ENCODE measurements at regions not wholly inside any gene's neighbourhood (a gene's known extent, or its start where the extent isn't known, plus 50 kb on each side); places are given as distances from the start of the nearest gene placed in this dataset.
A peak's percentile ranks its signal among the peaks of the same experiment; 100 is the strongest.

DNA sequence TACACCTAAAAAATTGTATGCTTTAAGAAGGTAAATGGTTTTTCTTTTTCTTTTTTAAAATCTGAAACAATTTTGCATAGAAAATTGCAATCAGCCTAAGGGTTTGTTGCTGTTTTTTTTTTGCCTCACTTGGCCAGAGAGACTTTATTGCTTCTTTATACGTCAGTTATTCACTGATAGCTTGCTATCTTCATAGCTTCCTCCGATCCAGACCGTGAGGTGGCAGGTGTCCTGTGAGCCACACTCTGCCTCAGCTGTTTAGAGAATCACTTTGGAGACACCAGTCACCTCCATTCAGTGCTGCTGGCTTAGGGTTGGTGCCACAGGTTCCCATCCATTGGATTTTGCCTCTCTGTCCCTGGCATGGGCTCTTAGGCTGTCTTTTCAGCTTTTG, 68.0 kb downstream of the HHEX start:
- H3K36me3 ChIP-seq (ENCODE audit: low read depth, missing control alignments), result no peaks in the 10 kb centered on the region
- peaks cover 7% of the 10 kb centered on the region for H3K4me1 ChIP-seq
- no peaks in the 10 kb centered on the region for H3K27me3 ChIP-seq
- TF ChIP-seq POLR2A (IDR thresholded peaks at IDR 0.05), result no peak
- TF ChIP-seq CTCF (IDR thresholded peaks at IDR 0.05), result no peak
- H3K4me3 ChIP-seq, result no peak overlapping the region
- intact Hi-C loops (cut with DNase I; ENCODE audit: low total_unique reads), result no loop called here
- 75 to 83% methylated on average over 3 of the region's 3 CpGs for WGBS, 2 donors
- no peaks in the 10 kb centered on the region for H3K9me3 ChIP-seq
- H3K27ac ChIP-seq, result peak overlapping the region in 1 of 2 donors; percentile 43
- no peak for DNase-seq

GRCh38 chr10:92758594-92758993, 68.8 kb downstream of the HHEX start:
- H3K4me1 ChIP-seq, result peaks cover 7% of the 10 kb centered on the region
- DNase-seq, result no peak
- WGBS, 2 donors, result 86 to 96% methylated on average over 1 of the region's 1 CpG

GRCh38 chr10:92760609-92761008, 70.9 kb downstream of the HHEX start:
- DNase-seq, result no peak
- H3K27me3 ChIP-seq, result no peaks in the 10 kb centered on the region
- intact Hi-C loops (cut with DNase I; ENCODE audit: low total_unique reads), result no loop called here
- TF ChIP-seq CTCF (IDR thresholded peaks at IDR 0.05) (no peak), POLR2A (IDR thresholded peaks at IDR 0.05) (no peak)
- peaks cover 7% of the 10 kb centered on the region for H3K4me1 ChIP-seq
- no peak overlapping the region for H3K4me3 ChIP-seq
- H3K9me3 ChIP-seq, result no peaks in the 10 kb centered on the region
- no peak overlapping the region for H3K27ac ChIP-seq
- no peaks in the 10 kb centered on the region for H3K36me3 ChIP-seq (ENCODE audit: low read depth, missing control alignments)
- WGBS, 2 donors, result 41% methylated on average over 1 of the region's 1 CpG

More at GRCh38 chr10:92758594-92758993, 68.8 kb downstream of the HHEX start:
- no peaks in the 10 kb centered on the region for H3K9me3 ChIP-seq
- no peak overlapping the region for H3K4me3 ChIP-seq
- TF ChIP-seq CTCF (IDR thresholded peaks at IDR 0.05) (no peak), POLR2A (IDR thresholded peaks at IDR 0.05) (no peak)
- no peaks in the 10 kb centered on the region for H3K36me3 ChIP-seq (ENCODE audit: low read depth, missing control alignments)
- H3K27ac ChIP-seq, result no peak overlapping the region
- H3K27me3 ChIP-seq, result no peaks in the 10 kb centered on the region
- intact Hi-C loops (cut with DNase I; ENCODE audit: low total_unique reads), result no loop called here

DNA sequence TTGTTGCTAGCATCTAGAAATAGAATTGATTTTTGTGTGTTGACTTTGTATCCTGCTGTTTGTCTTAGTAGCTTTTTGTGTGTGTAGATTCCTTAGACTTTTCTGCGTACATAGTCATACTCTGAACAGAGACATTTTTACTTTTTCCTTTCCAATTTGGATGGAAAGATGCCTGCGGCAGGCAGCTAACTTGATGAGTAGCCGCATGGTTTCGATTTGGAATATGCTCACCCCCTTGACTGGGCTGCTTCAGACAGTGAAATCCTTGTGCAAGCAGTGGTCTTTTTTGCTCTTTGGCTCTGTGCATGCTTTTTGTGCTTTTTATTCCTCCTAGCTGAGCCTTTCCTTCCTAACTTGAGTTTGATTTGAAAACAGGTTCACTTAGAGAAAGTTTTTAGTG, 71.8 kb downstream of the HHEX start:
- WGBS, 2 donors, result 95% methylated on average over 4 of the region's 4 CpGs
- Histone ChIP-seq H3K27ac (no peak overlapping the region), H3K4me1 (peaks cover 7% of the 10 kb centered on the region), H3K27me3 (no peaks in the 10 kb centered on the region), H3K36me3 (ENCODE audit: low read depth, missing control alignments) (no peaks in the 10 kb centered on the region), H3K9me3 (no peaks in the 10 kb centered on the region), H3K4me3 (no peak overlapping the region)
- DNase-seq, result no peak
- intact Hi-C loops (cut with DNase I; ENCODE audit: low total_unique reads), result no loop called here
- TF ChIP-seq POLR2A (IDR thresholded peaks at IDR 0.05), result no peak
- TF ChIP-seq CTCF (IDR thresholded peaks at IDR 0.05), result no peak

DNA sequence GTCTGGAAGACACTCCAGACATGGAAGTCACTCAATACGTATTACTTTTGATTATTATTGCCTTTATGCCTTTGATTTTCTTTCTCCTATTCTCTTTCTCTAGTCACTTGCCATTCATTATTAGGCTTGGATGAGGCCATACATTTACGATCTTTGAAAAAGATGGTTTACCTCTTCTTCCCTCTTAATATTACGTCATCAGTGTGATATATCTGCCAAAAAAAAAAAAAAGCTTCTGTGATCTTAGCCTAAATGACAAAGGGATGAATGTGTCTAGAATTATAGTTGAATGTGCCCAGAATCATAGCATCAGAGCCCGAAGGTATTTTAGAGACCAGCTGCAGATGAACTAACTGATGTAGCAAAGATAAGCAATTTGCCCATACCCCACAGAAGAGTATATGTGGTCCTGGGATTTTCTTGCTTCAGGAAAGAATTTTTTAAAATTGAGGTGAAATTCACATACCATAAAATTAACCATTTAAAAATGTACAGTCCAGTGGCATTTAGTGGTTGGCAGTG, 73.9 kb downstream of the HHEX start:
- no peak overlapping the region for H3K27ac ChIP-seq
- WGBS, 2 donors, result 92 to 96% methylated on average over 4 of the region's 4 CpGs
- H3K9me3 ChIP-seq, result no peaks in the 10 kb centered on the region
- H3K36me3 ChIP-seq (ENCODE audit: low read depth, missing control alignments), result no peaks in the 10 kb centered on the region
- H3K4me3 ChIP-seq, result no peak overlapping the region
- intact Hi-C loops (cut with DNase I; ENCODE audit: low total_unique reads), result no loop called here
- H3K27me3 ChIP-seq, result no peaks in the 10 kb centered on the region
- no peaks in the 10 kb centered on the region for H3K4me1 ChIP-seq
- DNase-seq, result no peak
- no peak for TF ChIP-seq POLR2A (IDR thresholded peaks at IDR 0.05)
- no peak for TF ChIP-seq CTCF (IDR thresholded peaks at IDR 0.05)
